DMS153 treated with DMSO at 0.1 percent for 48 hours (cell line): ENCODE measurements at regions not wholly inside any gene's neighbourhood (a gene's known extent, or its start where the extent isn't known, plus 50 kb on each side); places are given as distances from the start of the nearest gene placed in this dataset.
A peak's percentile ranks its signal among the peaks of the same experiment; 100 is the strongest.

Source experiments
- DNase-seq: peaks from one replicate; lab custom pipeline; 2025; ENCODE audit not compliant: unreplicated experiment; lab: John Stamatoyannopoulos, UW

DNA sequence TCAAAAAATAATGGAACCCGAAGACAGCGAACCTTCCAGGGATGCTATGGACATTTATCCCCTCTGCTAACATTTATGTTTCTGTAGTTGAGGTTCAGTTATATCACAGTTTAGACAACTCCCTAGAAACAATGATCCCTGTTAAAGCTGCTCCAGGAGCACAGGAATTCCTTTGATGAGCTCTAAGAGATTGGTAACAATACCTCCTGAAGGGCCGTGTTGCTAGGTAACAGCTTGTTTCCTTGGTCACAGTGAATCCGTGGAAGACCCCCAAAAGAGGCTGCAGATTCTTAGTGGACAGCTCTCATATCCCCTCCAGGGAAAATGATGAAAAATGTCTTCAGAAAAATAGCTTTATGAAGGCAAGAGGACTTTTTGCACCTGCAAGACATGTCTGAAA lies 160.2 kb downstream of the SERPINI1 start:
- no peak for DNase-seq

DNA sequence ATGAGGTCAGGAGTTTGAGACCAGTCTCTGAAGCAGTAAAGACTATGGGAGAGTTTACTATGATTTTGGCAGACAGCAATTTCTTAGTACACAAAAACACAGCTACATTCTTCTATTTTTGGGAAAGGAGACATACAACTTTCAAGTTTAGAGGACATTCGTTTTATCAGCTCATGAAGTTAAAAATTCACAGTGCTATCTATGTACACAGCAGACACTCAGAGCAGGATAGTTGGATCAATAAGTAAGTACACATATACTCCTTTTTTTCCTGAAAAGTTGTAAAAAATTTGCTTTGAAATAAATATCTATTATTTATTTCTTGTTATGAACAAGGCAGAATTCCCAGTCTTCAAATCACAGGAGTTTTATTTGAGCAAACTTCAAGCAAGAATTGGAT lies 159.7 kb downstream of the SERPINI1 start:
- no peak for DNase-seq

DNA sequence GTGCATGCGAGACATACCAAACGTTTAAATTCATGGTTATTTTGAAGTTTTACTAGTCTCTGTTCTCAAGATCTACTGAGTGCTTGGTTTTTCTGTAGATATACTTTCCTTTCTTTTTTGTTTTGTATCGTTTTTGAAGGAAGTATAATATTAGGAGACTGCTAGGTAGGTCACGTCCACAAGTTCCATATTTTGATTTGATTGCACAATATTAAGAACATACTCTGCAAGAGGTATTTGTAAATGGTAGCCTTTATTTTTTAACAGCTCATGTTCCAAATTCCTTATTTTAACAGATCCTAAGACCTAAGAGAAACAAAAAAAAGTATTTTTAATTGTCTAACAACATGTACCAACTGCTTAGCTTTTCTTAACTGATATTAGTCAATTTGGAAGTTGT lies 156.7 kb downstream of the SERPINI1 start:
- no peak for DNase-seq

DNA sequence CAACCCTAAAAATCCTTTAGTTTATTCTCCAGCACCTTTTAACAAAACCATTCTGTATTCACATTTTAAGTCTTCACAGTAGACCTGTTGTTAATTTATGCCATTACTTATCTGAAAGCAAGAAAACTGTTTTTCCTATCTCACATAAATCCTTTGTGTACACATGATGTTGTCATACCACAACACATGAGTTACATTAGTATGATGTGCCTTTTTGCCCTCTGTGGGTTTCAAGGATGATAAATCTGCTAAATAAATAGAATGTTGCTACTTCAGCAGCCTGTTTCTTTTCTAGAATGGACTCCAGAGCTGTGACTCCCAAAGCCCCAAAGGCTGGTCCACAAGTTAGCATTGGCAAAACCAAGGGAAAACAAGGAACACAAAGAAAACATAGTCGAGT lies 151.6 kb downstream of the SERPINI1 start:
- no peak for DNase-seq

DNA sequence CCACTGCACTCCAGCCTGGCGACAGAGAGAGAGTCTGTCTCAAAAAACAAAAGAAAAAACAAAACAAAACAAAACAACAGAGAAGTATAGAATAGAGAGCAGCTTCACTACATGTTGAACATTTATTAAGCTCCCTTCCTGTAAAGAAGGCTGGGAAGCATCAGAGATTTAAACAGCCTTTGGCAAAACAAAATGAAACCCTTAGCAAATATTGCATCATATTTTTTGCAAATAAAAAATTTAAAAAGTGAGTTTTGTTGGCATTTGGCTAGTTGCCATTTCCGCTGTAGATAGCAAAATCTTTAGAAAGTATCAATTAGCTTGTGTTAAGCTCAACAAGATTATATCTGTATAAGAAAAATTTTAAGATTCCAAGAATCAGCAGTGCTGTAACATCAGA lies 151.2 kb downstream of the SERPINI1 start:
- DNase-seq = no peak

DNA sequence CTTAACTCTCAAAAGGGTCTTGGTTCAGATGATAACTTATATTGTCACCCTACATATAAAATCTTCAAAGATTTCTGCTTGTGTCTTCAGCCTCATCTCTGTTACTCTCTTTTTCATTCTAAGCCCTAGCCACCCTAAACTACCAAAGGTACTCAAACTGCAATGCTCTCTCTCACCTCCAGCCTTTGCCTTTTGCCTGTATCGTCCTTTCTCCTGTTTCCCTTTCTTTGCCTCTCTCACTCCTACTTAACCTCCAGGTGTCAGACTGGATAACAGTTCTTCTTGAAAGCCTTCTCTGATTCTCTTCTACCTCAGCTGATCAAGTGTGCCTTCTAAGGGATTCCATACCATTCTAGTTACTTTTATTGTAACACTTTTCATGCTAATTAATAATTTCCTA lies 149.8 kb downstream of the SERPINI1 start:
- no peak for DNase-seq

DNA sequence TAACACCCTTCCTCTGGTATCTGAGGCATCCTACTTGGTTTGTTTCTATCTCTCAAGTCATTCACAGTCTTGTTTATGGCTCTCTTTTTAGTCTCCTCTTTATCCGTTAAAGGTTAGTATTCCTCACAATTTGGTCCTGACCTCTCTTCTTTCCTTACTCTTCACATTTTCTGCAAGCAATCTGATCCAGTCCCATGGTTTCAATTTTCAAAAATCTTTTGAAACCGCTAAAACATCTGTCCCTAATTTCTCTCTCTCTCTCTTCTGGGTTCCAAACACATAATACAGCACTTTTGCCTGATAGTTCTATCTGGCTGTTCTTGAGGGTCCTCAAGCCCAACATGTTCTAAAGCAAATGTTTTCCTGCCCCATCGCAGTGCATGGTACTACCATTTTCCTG lies 149.0 kb downstream of the SERPINI1 start:
- DNase-seq = no peak

DNA sequence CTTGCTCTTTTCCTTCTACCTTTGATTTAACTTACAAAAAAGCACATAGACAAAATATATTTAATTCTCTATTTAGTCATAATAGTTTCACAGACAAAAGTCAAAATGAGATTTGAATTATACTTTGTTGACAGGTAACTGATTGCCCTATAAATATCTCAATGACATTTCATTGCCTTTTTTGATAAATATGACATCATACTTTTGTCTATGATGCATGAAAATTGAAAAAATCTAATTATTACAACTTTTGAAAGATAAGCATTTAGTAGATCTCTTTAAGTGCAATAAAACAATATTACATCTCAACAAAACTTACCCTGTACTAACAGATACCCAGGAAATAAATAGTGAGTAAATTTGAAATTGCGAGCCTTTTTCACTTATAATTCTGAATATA lies 147.9 kb downstream of the SERPINI1 start:
- no peak for DNase-seq

DNA sequence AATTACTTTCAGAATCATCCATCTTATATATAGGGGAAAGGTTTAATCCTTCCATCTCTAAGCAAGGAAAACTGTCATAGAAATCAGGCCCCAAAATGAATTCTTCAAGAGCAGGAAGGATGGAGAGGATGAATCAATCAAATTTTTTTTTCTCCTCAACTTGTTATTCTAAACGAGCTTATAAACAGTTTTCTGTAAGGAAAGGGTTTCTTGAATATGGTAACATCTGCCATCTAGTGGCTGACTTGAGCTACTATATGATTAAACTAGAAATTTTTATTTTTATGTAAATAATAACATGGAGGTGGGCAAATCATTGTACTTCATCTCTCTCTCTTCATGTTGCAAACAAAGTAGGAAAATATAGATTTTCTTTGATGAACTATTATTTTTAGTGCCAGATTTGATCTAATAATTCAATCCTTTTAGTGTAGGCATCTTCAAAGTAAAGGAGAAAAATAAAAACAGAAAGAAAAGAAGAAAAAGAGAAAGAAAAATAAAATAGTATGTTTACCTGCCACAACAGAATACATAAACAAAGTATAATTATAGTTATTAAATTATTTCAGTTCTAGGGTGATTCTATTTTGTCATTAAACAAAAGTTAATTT lies 146.6 kb downstream of the SERPINI1 start:
- DNase-seq = peak; percentile 80

DNA sequence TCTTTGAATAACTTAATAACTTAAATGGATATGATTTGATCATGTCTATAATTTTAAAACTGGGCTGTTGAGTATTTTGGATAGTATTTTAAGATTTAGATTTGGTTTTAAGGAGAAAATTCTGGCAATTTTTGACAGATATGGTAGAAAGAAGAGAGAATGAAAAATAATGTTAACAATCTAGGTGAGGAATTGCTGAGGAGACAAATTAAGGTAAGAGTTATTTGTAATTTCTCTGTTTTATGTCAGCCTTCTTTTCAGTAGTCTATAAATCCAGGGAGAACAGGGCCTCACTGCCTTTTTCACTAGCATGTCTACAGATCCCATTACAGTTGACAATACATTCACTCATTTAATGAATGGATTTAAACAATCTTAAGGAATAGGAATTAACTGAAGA lies 144.7 kb downstream of the SERPINI1 start:
- DNase-seq = no peak

DNA sequence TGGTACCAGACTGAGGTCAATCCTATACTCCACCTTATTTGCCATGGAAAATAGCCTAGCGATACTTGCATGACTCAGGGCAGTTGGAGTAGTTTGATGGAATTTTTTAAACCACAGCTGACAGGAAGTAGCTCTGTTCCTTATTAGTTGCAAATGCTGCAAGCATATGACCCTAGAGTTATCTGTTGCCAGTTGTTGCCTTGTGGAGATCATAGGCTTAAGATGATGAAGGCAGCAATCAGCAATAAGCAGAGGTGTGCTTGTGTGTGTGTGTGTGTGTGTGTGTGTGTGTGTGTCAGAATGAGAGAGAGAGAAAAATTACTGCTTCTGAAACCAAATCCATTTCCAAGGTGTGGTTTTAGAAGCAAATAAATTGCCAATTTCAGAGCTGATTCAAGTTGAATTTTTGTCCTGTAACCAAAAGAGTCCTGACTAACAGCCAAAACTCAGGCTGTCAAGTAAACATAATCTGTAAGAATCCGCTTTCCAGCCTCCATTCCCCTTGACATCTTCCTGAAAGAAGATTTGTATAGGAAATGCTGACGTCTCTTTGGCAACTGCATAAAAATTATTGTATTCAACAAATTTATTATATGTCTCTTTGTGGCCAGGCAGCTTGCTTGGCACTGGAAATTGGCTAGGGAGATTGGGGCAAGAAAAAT lies 141.2 kb downstream of the SERPINI1 start:
- no peak for DNase-seq
